C4-2B (cell line): ENCODE measurements at regions not wholly inside any gene's neighbourhood (a gene's known extent, or its start where the extent isn't known, plus 50 kb on each side); places are given as distances from the start of the nearest gene placed in this dataset.

Experiments
- ZFX ChIP-seq: fragments of 450-650 bp; IDR thresholded peaks from 2 replicates; pipeline ENCODE4 v1.6.1; 2017
- TF ChIP-seq, protein P1 (sequence below): fragments of 450-650 bp; conservative IDR thresholded peaks from 2 replicates; pipeline ENCODE4 v1.5.1; 2017; ENCODE audit warnings: mild to moderate bottlenecking

- TF ChIP-seq, protein P1, sequence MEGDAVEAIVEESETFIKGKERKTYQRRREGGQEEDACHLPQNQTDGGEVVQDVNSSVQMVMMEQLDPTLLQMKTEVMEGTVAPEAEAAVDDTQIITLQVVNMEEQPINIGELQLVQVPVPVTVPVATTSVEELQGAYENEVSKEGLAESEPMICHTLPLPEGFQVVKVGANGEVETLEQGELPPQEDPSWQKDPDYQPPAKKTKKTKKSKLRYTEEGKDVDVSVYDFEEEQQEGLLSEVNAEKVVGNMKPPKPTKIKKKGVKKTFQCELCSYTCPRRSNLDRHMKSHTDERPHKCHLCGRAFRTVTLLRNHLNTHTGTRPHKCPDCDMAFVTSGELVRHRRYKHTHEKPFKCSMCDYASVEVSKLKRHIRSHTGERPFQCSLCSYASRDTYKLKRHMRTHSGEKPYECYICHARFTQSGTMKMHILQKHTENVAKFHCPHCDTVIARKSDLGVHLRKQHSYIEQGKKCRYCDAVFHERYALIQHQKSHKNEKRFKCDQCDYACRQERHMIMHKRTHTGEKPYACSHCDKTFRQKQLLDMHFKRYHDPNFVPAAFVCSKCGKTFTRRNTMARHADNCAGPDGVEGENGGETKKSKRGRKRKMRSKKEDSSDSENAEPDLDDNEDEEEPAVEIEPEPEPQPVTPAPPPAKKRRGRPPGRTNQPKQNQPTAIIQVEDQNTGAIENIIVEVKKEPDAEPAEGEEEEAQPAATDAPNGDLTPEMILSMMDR, result no peak
- no peak for TF ChIP-seq ZFX
Measured at GRCh38 chr11:26231252-26231661, 100.7 kb upstream of the ANO3 start.
